Hindlimb muscle (tissue), 1 donor: ENCODE measurements at regions not wholly inside any gene's neighbourhood (a gene's known extent, or its start where the extent isn't known, plus 50 kb on each side); places are given as distances from the start of the nearest gene placed in this dataset.
"Not testable (repeated sequence)": the region's sequence is repeated elsewhere in the genome, so short reads cannot be mapped to it uniquely, and the experiment has no call there.

Experiments
- DNase-seq: peaks from one replicate; pipeline ENCODE4 v3.0.0-alpha.2; 2013

DNA sequence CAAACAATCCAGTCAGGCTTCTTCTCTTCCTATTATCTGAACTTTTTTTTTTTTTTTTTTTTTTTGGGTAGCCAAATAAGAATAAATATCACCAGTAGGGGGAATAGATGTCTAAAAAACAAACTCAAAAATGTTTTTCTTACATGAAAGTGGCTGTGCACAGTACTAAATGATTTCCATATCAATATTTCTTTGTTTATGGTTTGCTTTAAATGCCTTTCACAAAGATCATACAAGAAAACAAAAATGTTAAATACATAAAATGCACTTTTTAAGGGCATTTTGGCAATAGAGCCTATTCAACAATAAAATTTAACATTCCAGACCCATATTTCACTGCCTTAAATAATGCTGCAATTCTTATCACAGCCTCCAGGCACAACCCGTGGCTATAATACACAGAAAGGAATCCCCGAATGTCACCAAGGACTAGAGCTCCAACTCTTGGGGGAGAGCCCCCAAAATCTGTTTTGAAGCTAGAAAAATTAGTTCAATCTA is 91.1 kb upstream of the TBCA start:
- no peak for DNase-seq

- DNase-seq = no peak
These were observed 90.1 kb upstream of the TBCA start for GRCh38 chr5:77866198-77866597.

GRCh38 chr5:77864997-77865396 is 88.9 kb upstream of the TBCA start:
- DNase-seq = no peak

GRCh38 chr5:77863181-77863580 is 87.0 kb upstream of the TBCA start:
- DNase-seq = no peak

DNA sequence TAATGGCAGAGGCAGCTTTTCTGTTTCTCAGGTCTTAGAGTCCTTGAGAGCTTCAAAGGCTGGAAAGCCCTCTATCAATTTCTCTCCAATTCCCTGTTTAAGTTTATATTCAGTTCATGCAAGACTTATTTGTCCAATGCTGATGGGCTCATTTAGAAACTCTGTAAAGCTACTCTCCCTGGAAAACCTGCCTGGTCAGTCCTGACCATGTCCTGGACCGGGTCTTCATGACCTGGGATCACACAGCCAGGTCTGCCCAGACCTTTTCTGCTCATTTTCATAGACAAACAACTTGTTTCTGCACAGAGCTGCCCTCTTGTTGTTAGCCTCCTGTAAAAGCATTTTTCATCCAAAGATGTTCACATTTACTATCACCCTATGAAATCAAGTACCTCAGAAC is 85.4 kb upstream of the TBCA start:
- no peak for DNase-seq

GRCh38 chr5:77859306-77859705 is 83.2 kb upstream of the TBCA start:
- no peak for DNase-seq

- DNase-seq = not testable (repeated sequence)
These were observed 82.5 kb upstream of the TBCA start for GRCh38 chr5:77858678-77859077.

DNA sequence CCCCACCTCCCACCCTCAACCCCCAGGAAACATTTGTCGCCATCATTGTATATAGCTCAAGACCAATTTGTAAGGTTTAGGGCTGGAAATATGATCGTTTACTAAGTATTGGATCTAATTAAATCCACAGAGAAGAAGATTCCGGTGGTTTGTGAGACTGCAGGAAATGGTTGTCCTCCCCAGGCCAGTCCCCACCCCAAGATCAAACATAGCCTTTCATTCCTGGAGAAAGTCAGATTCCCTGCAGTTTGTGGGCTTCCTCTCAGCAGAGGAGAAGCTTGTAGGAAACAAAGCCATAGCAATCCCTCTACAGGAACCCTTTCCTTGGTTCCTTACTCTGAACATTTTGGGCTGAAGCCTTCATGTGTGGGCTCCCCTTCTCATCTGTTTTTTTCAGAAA is 79.2 kb upstream of the TBCA start:
- no peak for DNase-seq

- no peak for DNase-seq
These were observed 77.3 kb upstream of the TBCA start for GRCh38 chr5:77853353-77853907.

- DNase-seq = peak; percentile 50
These were observed 76.6 kb upstream of the TBCA start for GRCh38 chr5:77852514-77853352.

GRCh38 chr5:77852068-77852513 is 76.0 kb upstream of the TBCA start:
- DNase-seq = no peak

- peak; percentile 54 for DNase-seq
These were observed 75.3 kb upstream of the TBCA start for GRCh38 chr5:77851176-77852067.

GRCh38 chr5:77850536-77851175 is 74.5 kb upstream of the TBCA start:
- DNase-seq = no peak

GRCh38 chr5:77849308-77849900 is 73.3 kb upstream of the TBCA start:
- no peak for DNase-seq

DNA sequence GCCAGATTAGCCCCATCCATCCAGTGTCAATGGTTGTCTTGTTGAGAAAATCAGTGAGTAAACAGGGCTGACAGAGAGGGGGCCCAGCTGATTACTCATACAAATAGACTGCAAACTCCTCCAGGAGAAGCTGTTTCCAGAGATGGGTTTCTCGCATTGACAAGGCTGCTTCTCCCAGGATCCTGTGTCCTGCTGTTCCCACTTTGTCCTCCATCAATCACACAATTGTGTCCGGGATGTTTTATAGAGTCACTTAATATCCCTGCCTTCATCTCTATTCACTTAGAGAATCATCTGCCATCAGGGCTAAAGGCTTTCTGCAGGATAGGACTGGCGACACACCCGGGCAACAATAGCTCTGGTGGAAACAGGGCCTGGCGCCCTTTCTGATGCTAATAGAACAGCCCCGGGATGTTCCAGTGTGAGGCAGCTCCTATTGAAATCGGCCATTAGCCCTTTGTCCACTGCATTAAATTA is 71.7 kb upstream of the TBCA start:
- no peak for DNase-seq

- DNase-seq = no peak
These were observed 71.0 kb upstream of the TBCA start for GRCh38 chr5:77847129-77847460.

- no peak for DNase-seq
These were observed 70.4 kb upstream of the TBCA start for GRCh38 chr5:77846422-77847128.

DNA sequence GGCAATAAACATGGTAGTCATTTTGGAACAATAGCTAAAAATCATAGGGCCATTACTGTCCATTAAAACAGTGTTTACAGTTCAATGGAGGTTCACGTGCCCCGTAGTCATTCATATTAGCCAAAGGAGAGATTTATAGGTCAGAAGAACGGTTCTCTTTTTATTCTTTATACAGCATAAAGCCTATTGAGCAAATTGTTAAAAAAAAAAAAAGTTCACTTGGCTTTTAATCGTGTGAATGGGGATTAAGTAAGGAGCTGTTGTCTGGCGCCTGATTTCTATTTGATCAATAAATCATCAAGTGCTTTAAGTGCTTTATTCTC is 69.1 kb upstream of the TBCA start:
- DNase-seq = no peak

DNA sequence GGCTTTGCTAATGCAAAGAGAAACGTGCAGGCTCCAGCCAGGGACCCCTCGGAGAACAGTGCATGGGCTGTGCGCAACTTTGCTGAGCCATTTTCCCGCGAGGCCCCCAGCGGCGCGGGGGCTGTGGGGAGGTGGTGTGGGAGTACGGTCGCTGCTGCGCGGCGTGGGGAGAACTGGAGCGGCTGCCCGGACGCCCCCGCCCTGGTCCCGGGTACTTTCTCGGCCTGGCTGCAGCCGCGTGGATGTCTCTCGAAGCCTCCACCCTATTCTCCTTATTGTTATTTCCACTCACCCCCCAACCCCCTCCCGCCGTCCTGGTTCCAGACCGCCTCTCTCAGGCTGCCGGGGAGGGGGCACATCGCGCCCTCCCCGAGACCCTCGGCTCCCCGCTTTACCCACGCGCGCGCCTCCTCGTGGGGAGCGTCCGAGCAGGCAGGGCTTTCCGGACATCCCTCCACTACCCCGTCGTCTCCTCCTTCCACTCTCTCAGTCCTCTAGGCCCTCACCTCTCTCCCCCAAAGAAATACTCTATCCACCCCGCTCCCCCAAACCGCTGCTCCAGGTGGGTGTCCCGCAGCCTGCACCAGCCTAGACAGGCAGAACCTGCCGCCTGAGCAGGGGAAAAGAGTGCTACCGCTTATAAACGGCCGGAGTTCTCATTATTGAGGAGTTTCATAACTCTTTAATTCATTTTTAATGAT is 68.6 kb upstream of the TBCA start:
- DNase-seq = peak; percentile 23

DNA sequence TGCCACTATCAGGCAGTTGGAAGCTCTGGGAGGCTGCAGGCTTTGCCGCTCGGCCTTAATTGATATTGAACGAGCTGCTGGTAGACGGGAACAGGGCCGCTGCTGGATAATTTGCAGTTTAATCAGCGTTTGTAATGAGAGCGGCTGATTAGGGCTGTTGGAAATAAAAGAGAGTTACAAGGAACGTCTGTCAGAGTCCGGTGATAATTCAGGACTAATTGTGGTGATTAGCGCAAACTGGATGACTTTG is 68.2 kb upstream of the TBCA start:
- no peak for DNase-seq
